Tibial artery (tissue), 4 donors: ENCODE measurements at regions not wholly inside any gene's neighbourhood (a gene's known extent, or its start where the extent isn't known, plus 50 kb on each side); places are given as distances from the start of the nearest gene placed in this dataset.

Experiments used
- DNase-seq, 2 donors: peaks; one replicate each; pipeline ENCODE4 v3.0.0-alpha.2; 2019
- H3K27ac ChIP-seq, 2 donors: fragments of 200-600 bp; sonication (generic) in 1 of 2; 1 replicate in 1 of 2; 2 replicates in 1 of 2; pipeline ENCODE4 v1.5.1; 2018 to 2019; ENCODE audit warnings: mild to moderate bottlenecking in 1 of 2
- H3K27me3 ChIP-seq, 2 donors: fragments of 200-600 bp; sonication (generic) in 1 of 2; one replicate each; pipeline versions ENCODE4 v1.5.1 to v1.6.0; 2016 to 2019
- H3K36me3 ChIP-seq, 3 donors: fragments of 200-600 bp; sonication (generic) in 2 of 3; one replicate each; pipeline ENCODE4 v1.5.1; 2016 to 2019; ENCODE audit warnings: mild to moderate bottlenecking in 2 of 3
- H3K4me1 ChIP-seq, 4 donors: fragments of 200-600 bp; sonication (generic) in 2 of 4; 1 replicate in 3 of 4; 2 replicates in 1 of 4; pipeline ENCODE4 v1.5.1; 2016 to 2019
- H3K4me3 ChIP-seq, 2 donors: fragments of 200-600 bp; sonication (generic) in 1 of 2; 1 replicate in 1 of 2; 2 replicates in 1 of 2; pipeline ENCODE4 v1.5.1; 2018 to 2019; ENCODE audit warnings: mild to moderate bottlenecking in 2 of 2
- H3K9me3 ChIP-seq, 3 donors: fragments of 200-600 bp; sonication (generic) in 1 of 3; one replicate each; pipeline ENCODE4 v1.5.1; 2016 to 2019
- CTCF ChIP-seq, 2 experiments: fragments of 200-600 bp in 1 of 2; fragments of 450-650 bp in 1 of 2; IDR thresholded peaks; one replicate each; pipeline ENCODE4 v1.5.1; 2017 to 2019; ENCODE audit warnings: antibody characterized with exemption in 2 of 2, mild to moderate bottlenecking in 1 of 2, moderate library complexity in 1 of 2
- intact Hi-C: fragments of 100-400 bp; cut with DNase I; formaldehyde crosslinking; loops from one replicate; pipeline ENCODE4 v1.15.0; 2023; ENCODE audit warnings: low total_unique reads

DNA sequence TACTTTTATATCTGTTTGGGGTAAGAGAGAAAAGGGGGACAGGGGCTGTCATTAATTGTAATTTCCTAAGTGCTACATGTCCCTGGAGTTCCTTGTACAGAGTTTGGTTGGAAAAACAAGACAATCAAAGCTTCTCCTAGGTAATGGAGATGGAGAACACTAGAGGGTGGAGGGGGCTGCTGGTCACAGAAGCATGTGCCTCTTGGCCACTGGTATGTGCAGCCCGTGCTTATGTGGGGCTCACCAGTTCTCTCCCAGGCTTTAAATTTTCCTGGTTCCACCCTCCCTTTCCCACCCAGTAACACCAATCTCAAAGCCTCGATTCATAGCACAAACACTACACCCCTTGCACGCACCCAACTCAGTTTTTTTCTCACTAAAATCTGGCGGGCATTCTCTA, 165.6 kb downstream of the SAMD5 start:
- H3K27ac ChIP-seq: no peak overlapping the region
- no peak for TF ChIP-seq CTCF (IDR thresholded peaks at IDR 0.05)
- peaks cover 0 to 6% (median under 1%) of the 10 kb centered on the region in 3 donors for H3K9me3 ChIP-seq
- no peak overlapping the region for H3K4me3 ChIP-seq
- intact Hi-C loops: no loop called here
- H3K36me3 ChIP-seq: no peaks in the 10 kb centered on the region
- no peaks in the 10 kb centered on the region for H3K27me3 ChIP-seq
- no peaks in the 10 kb centered on the region for H3K4me1 ChIP-seq
- DNase-seq: no peak

GRCh38 chr6:147674794-147675193, 166.3 kb downstream of the SAMD5 start:
- no peak for DNase-seq
- H3K27me3 ChIP-seq: no peaks in the 10 kb centered on the region
- no peaks in the 10 kb centered on the region for H3K4me1 ChIP-seq
- no peak overlapping the region for H3K27ac ChIP-seq
- peaks cover 0 to 2% (median 0%) of the 10 kb centered on the region in 3 donors for H3K9me3 ChIP-seq
- no peak for TF ChIP-seq CTCF (IDR thresholded peaks at IDR 0.05)
- intact Hi-C loops: no loop called here
- H3K4me3 ChIP-seq: no peak overlapping the region
- H3K36me3 ChIP-seq: no peaks in the 10 kb centered on the region

GRCh38 chr6:147675281-147675680, 166.8 kb downstream of the SAMD5 start:
- H3K4me1 ChIP-seq: no peaks in the 10 kb centered on the region
- no peak for TF ChIP-seq CTCF (IDR thresholded peaks at IDR 0.05)
- H3K4me3 ChIP-seq: no peak overlapping the region
- H3K27me3 ChIP-seq: no peaks in the 10 kb centered on the region
- DNase-seq: no peak
- intact Hi-C loops: no loop called here
- H3K27ac ChIP-seq: no peak overlapping the region
- no peaks in the 10 kb centered on the region for H3K9me3 ChIP-seq
- H3K36me3 ChIP-seq: no peaks in the 10 kb centered on the region

GRCh38 chr6:147676495-147677199, 168.2 kb downstream of the SAMD5 start:
- intact Hi-C loops: no loop called here
- H3K27me3 ChIP-seq: no peaks in the 10 kb centered on the region
- no peak overlapping the region for H3K4me3 ChIP-seq
- no peaks in the 10 kb centered on the region for H3K4me1 ChIP-seq
- H3K36me3 ChIP-seq: no peaks in the 10 kb centered on the region
- no peak for TF ChIP-seq CTCF (IDR thresholded peaks at IDR 0.05)
- H3K27ac ChIP-seq: no peak overlapping the region
- no peak for DNase-seq
- H3K9me3 ChIP-seq: no peaks in the 10 kb centered on the region

DNA sequence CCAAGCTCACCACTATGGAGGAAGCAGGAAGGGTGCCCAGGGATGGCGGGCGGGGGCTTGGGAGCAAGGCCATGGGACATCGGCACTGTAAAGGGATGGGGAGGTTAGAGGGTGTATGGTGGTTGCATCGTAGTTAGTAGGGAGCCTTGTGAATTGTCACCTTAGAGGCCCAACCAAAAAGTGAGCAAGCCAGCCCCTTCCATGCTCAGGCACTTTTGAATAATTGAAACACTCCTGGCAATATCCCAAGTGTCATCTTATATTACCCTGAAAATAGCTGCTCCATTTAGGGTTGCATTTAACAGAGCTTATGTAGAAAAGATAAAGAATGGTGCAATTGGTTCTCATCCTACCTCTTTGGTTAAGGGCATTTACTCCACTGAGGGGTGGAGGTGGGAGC, 169.2 kb downstream of the SAMD5 start:
- Histone ChIP-seq H3K36me3 (no peaks in the 10 kb centered on the region), H3K4me3 (no peak overlapping the region), H3K4me1 (no peaks in the 10 kb centered on the region), H3K27ac (no peak overlapping the region), H3K9me3 (no peaks in the 10 kb centered on the region), H3K27me3 (no peaks in the 10 kb centered on the region)
- intact Hi-C loops: no loop called here
- DNase-seq: no peak
- no peak for TF ChIP-seq CTCF (IDR thresholded peaks at IDR 0.05)

- no peak for DNase-seq
- TF ChIP-seq CTCF (IDR thresholded peaks at IDR 0.05): no peak
- intact Hi-C loops: no loop called here
- Histone ChIP-seq H3K27ac (no peak overlapping the region), H3K36me3 (no peaks in the 10 kb centered on the region), H3K4me1 (no peaks in the 10 kb centered on the region), H3K27me3 (no peaks in the 10 kb centered on the region), H3K9me3 (no peaks in the 10 kb centered on the region), H3K4me3 (no peak overlapping the region)
Measured at GRCh38 chr6:147678253-147678652, 169.8 kb downstream of the SAMD5 start.
